ENCODE measurements at regions not wholly inside any gene's neighbourhood (a gene's known extent, or its start where the extent isn't known, plus 50 kb on each side); places are given as distances from the start of the nearest gene placed in this dataset.

DNA sequence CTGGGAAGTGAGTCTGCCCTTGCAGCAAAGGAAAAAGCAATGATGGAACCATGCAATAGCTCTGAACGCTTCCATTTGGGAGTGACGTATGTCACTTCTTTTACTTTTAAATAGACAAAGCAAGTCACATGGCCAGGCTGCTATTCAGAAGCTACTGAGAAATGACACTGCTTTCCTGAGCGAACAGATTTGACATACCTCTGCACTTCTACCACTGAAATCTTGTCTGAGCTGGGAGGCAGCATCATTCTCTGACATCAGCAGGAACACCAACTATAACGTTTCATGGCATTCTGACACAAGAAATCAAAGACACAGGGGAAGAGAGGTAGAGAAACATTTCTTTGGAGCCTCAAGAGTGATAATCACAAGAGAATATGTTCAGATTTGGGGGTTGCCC lies 271.1 kb downstream of the SNX13 start:
- TF ChIP-seq, protein P1, sequence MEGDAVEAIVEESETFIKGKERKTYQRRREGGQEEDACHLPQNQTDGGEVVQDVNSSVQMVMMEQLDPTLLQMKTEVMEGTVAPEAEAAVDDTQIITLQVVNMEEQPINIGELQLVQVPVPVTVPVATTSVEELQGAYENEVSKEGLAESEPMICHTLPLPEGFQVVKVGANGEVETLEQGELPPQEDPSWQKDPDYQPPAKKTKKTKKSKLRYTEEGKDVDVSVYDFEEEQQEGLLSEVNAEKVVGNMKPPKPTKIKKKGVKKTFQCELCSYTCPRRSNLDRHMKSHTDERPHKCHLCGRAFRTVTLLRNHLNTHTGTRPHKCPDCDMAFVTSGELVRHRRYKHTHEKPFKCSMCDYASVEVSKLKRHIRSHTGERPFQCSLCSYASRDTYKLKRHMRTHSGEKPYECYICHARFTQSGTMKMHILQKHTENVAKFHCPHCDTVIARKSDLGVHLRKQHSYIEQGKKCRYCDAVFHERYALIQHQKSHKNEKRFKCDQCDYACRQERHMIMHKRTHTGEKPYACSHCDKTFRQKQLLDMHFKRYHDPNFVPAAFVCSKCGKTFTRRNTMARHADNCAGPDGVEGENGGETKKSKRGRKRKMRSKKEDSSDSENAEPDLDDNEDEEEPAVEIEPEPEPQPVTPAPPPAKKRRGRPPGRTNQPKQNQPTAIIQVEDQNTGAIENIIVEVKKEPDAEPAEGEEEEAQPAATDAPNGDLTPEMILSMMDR (IDR thresholded peaks at IDR 0.05 in 2 of 3, conservative IDR thresholded peaks at IDR 0.05 in 1 of 3; ENCODE audit: borderline replicate concordance in 1 of 3, insufficient read depth in 1 of 3, low read depth in 2 of 3, low read length in 2 of 3), result no peak
- no peak for TF ChIP-seq EZH2phosphoT487 (IDR thresholded peaks at IDR 0.05; ENCODE audit: borderline replicate concordance)
- TF ChIP-seq, protein P2, sequence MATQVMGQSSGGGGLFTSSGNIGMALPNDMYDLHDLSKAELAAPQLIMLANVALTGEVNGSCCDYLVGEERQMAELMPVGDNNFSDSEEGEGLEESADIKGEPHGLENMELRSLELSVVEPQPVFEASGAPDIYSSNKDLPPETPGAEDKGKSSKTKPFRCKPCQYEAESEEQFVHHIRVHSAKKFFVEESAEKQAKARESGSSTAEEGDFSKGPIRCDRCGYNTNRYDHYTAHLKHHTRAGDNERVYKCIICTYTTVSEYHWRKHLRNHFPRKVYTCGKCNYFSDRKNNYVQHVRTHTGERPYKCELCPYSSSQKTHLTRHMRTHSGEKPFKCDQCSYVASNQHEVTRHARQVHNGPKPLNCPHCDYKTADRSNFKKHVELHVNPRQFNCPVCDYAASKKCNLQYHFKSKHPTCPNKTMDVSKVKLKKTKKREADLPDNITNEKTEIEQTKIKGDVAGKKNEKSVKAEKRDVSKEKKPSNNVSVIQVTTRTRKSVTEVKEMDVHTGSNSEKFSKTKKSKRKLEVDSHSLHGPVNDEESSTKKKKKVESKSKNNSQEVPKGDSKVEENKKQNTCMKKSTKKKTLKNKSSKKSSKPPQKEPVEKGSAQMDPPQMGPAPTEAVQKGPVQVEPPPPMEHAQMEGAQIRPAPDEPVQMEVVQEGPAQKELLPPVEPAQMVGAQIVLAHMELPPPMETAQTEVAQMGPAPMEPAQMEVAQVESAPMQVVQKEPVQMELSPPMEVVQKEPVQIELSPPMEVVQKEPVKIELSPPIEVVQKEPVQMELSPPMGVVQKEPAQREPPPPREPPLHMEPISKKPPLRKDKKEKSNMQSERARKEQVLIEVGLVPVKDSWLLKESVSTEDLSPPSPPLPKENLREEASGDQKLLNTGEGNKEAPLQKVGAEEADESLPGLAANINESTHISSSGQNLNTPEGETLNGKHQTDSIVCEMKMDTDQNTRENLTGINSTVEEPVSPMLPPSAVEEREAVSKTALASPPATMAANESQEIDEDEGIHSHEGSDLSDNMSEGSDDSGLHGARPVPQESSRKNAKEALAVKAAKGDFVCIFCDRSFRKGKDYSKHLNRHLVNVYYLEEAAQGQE (IDR thresholded peaks at IDR 0.05; ENCODE audit: low read depth), result no peak
- no peak for TF ChIP-seq YY1 (IDR thresholded peaks at IDR 0.05; ENCODE audit: extremely low read depth, insufficient replicate concordance, low read depth, low read length)
- TF ChIP-seq EGR1 (IDR thresholded peaks at IDR 0.05; ENCODE audit: low read depth), result no peak
- TF ChIP-seq POLR2AphosphoS5 (IDR thresholded peaks at IDR 0.05; ENCODE audit: low read depth, low read length), result no peak
- TF ChIP-seq POLR2A (IDR thresholded peaks at IDR 0.05; ENCODE audit: borderline replicate concordance, extremely low read depth, insufficient read depth, insufficient read length), result no peak
- no peak for TF ChIP-seq ELF1 (IDR thresholded peaks at IDR 0.05; ENCODE audit: borderline replicate concordance, low read depth)
- TF ChIP-seq JUND (IDR thresholded peaks at IDR 0.05), result no peak
- no peak for TF ChIP-seq SIN3A (IDR thresholded peaks at IDR 0.05; ENCODE audit: low read depth)
- TF ChIP-seq ZFX (IDR thresholded peaks at IDR 0.05), result no peak
- no peak for TF ChIP-seq CEBPB (IDR thresholded peaks at IDR 0.05; ENCODE audit: low read depth)
